ENCODE measurements at regions not wholly inside any gene's neighbourhood (a gene's known extent, or its start where the extent isn't known, plus 50 kb on each side); places are given as distances from the start of the nearest gene placed in this dataset.
"Not testable (repeated sequence)": the region's sequence is repeated elsewhere in the genome, so short reads cannot be mapped to it uniquely, and the experiment has no call there.

GRCh38 chr2:187610450-187610849 is 56.2 kb upstream of the TFPI start:
- DNase-seq = not testable (repeated sequence)

GRCh38 chr2:187612857-187613256 is 58.6 kb upstream of the TFPI start:
- DNase-seq = no peak

GRCh38 chr2:187614756-187615155 is 60.5 kb upstream of the TFPI start:
- DNase-seq = no peak

GRCh38 chr2:187615364-187615763 is 61.1 kb upstream of the TFPI start:
- no peak for DNase-seq

- DNase-seq = no peak
Measured at GRCh38 chr2:187615902-187616301, 61.7 kb upstream of the TFPI start.

- DNase-seq = no peak
Measured at GRCh38 chr2:187617120-187617519, 62.9 kb upstream of the TFPI start.

GRCh38 chr2:187617905-187618304 is 63.7 kb upstream of the TFPI start:
- DNase-seq = no peak

- DNase-seq = no peak
Measured at GRCh38 chr2:187618813-187619212, 64.6 kb upstream of the TFPI start.

GRCh38 chr2:187627153-187627552 is 72.9 kb upstream of the TFPI start:
- DNase-seq = no peak

GRCh38 chr2:187636731-187637391 is 82.6 kb upstream of the TFPI start:
- not testable (repeated sequence) for DNase-seq

- DNase-seq = not testable (repeated sequence)
Measured at GRCh38 chr2:187637392-187637740, 83.1 kb upstream of the TFPI start.

GRCh38 chr2:187637771-187638170 is 83.5 kb upstream of the TFPI start:
- not testable (repeated sequence) for DNase-seq

GRCh38 chr2:187638840-187639239 is 84.6 kb upstream of the TFPI start:
- no peak for DNase-seq

GRCh38 chr2:187640926-187641510 is 86.8 kb upstream of the TFPI start:
- no peak for DNase-seq

GRCh38 chr2:187642498-187642897 is 88.3 kb upstream of the TFPI start:
- DNase-seq = no peak

GRCh38 chr2:187644486-187644885 is 90.3 kb upstream of the TFPI start:
- no peak for DNase-seq

GRCh38 chr2:187644981-187645380 is 90.7 kb upstream of the TFPI start:
- DNase-seq = no peak

GRCh38 chr2:187646556-187646955 is 92.3 kb upstream of the TFPI start:
- no peak for DNase-seq

- no peak for DNase-seq
Measured at GRCh38 chr2:187654535-187654934, 100.3 kb upstream of the TFPI start.

- no peak for DNase-seq
Measured at GRCh38 chr2:187655001-187655400, 100.8 kb upstream of the TFPI start.

GRCh38 chr2:187656123-187656522 is 101.9 kb upstream of the TFPI start:
- DNase-seq = no peak

GRCh38 chr2:187658952-187659525 is 104.8 kb upstream of the TFPI start:
- no peak for DNase-seq

- not testable (repeated sequence) for DNase-seq
Measured at GRCh38 chr2:187676050-187676449, 121.8 kb upstream of the TFPI start.

GRCh38 chr2:187679454-187679853 is 125.2 kb upstream of the TFPI start:
- DNase-seq = no peak

GRCh38 chr2:187684174-187684573 is 129.9 kb upstream of the TFPI start:
- no peak for DNase-seq

Measured in NCI-H1694 (cell line).